HG02759 (cell line): ENCODE measurements at regions not wholly inside any gene's neighbourhood (a gene's known extent, or its start where the extent isn't known, plus 50 kb on each side); places are given as distances from the start of the nearest gene placed in this dataset.

ENCODE experiments used
- ATAC-seq: cut with Tn5 transposase; IDR thresholded peaks from one replicate; pipeline ENCODE4 v1.9.1; 2021; ENCODE audit warnings: mild to moderate bottlenecking, moderate library complexity; ENCODE audit not compliant: unreplicated experiment

GRCh38 chr21:14870853-14871149 lies 194.0 kb downstream of the NRIP1 start:
- ATAC-seq: peak; percentile 7

- ATAC-seq: peak; percentile 67
These were observed 194.6 kb downstream of the NRIP1 start for GRCh38 chr21:14869984-14870852.

- ATAC-seq: no peak
These were observed 197.7 kb downstream of the NRIP1 start for GRCh38 chr21:14866859-14867765.

- peak; percentile 83 for ATAC-seq
These were observed 200.4 kb downstream of the NRIP1 start for GRCh38 chr21:14864211-14865021.

GRCh38 chr21:14863745-14864210 lies 201.0 kb downstream of the NRIP1 start:
- ATAC-seq: no peak

- ATAC-seq: no peak
These were observed 201.7 kb downstream of the NRIP1 start for GRCh38 chr21:14862794-14863720.

- ATAC-seq: no peak
These were observed 206.5 kb downstream of the NRIP1 start for GRCh38 chr21:14858311-14858710.

- ATAC-seq: no peak
These were observed 207.3 kb downstream of the NRIP1 start for GRCh38 chr21:14857529-14857928.

DNA sequence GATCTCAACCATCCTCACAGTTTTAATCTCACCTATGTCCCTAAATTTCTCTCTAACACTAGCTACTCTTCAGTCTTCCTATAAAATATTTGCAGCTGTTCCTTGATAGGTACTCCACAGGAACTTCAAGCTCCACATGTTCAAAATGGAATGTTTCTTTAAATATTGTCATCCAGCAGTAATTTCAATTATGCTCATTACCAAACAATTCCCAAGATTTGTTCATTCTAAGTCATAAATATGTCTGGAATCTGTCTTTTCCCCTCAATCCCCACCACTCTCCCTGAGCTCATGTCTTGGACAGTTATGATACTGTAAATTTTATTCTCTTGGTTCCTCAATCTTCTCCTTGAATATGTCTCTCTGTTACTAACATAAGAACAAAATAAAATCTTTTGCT lies 214.4 kb downstream of the NRIP1 start:
- no peak for ATAC-seq

DNA sequence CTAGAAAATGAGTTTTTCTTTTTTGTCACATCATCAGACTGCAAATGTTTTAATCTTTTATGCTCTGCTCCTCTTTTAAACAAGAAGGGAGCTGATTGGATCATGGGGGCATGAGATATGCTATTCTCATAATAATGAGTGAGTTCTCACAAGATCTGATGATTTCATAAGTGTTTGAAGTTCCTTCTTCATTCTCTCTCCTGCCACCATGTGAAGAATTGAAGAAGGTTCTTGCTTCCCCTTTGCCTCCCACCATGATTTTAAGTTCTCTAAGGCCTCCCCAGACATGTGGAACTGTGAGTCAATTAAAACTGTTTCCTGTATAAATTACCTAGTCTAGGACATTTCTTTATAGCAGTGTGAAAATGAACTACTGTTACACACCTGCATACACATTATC lies 218.2 kb downstream of the NRIP1 start:
- no peak for ATAC-seq

GRCh38 chr21:14844001-14844400 lies 220.8 kb downstream of the NRIP1 start:
- ATAC-seq: no peak

GRCh38 chr21:14842601-14843000 lies 222.2 kb downstream of the NRIP1 start:
- ATAC-seq: no peak

GRCh38 chr21:14841511-14842472 lies 223.0 kb downstream of the NRIP1 start:
- ATAC-seq: no peak

DNA sequence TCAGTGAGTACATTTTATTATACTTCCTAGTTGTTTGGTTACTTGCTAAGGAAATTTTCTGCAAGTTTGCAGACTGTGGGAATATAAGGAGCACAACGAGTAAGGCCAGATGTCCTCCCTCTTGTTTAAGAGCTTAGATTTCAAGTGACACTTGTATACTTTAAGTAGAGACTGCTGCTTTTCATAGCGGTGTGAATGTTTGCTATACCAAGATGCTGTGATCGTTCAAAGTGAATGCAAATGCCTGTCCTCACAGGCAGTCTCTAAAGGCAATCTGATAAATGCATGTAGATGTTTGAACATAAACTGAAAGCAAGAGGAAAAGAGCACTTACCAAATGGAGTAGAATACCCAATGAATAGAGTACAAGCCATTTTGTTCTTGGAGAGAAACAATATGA lies 226.4 kb downstream of the NRIP1 start:
- no peak for ATAC-seq

- ATAC-seq: no peak
These were observed 227.8 kb downstream of the NRIP1 start for GRCh38 chr21:14836950-14837349.

- no peak for ATAC-seq
These were observed 231.0 kb downstream of the NRIP1 start for GRCh38 chr21:14833666-14834351.

GRCh38 chr21:14833241-14833640 lies 231.6 kb downstream of the NRIP1 start:
- ATAC-seq: no peak

DNA sequence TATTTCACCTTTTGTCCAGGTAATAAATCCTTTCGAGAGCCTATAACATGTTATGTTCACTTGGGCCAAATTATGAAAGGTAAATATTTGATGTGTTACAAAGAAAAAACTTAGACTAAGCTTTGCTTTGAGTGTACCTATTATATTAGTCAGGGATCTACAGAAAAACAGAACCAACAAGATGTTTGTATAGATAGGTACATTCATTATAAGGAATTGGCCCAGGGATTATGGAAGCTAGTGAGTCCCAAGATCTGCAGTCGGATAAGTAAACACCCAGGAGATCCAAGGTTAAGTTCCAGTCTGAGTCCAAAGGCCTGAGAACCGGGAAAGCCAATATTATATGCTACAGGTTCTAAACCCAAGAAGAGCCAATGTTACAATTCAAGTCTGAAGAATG lies 234.5 kb downstream of the NRIP1 start:
- no peak for ATAC-seq
